ENCODE measurements at regions not wholly inside any gene's neighbourhood (a gene's known extent, or its start where the extent isn't known, plus 50 kb on each side); places are given as distances from the start of the nearest gene placed in this dataset.

- TF ChIP-seq, protein P1, sequence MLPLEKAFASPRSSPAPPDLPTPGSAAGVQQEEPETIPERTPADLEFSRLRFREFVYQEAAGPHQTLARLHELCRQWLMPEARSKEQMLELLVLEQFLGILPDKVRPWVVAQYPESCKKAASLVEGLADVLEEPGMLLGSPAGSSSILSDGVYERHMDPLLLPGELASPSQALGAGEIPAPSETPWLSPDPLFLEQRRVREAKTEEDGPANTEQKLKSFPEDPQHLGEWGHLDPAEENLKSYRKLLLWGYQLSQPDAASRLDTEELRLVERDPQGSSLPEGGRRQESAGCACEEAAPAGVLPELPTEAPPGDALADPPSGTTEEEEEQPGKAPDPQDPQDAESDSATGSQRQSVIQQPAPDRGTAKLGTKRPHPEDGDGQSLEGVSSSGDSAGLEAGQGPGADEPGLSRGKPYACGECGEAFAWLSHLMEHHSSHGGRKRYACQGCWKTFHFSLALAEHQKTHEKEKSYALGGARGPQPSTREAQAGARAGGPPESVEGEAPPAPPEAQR (CRISPR knock-in tag; IDR thresholded peaks at IDR 0.05): no peak
- TF ChIP-seq SP1 (CRISPR knock-in tag; conservative IDR thresholded peaks at IDR 0.05) (no peak), JUN (CRISPR knock-in tag; IDR thresholded peaks at IDR 0.05) (no peak), ATF3 (CRISPR knock-in tag; conservative IDR thresholded peaks at IDR 0.05) (no peak), IRF1 (CRISPR knock-in tag; IDR thresholded peaks at IDR 0.05) (no peak), KAT7 (CRISPR knock-in tag; IDR thresholded peaks at IDR 0.05; ENCODE audit: borderline replicate concordance) (no peak), CBFB (CRISPR knock-in tag; IDR thresholded peaks at IDR 0.05; ENCODE audit: low read depth) (no peak), ZNF232 (CRISPR knock-in tag; IDR thresholded peaks at IDR 0.05) (no peak)
- TF ChIP-seq, protein P2, sequence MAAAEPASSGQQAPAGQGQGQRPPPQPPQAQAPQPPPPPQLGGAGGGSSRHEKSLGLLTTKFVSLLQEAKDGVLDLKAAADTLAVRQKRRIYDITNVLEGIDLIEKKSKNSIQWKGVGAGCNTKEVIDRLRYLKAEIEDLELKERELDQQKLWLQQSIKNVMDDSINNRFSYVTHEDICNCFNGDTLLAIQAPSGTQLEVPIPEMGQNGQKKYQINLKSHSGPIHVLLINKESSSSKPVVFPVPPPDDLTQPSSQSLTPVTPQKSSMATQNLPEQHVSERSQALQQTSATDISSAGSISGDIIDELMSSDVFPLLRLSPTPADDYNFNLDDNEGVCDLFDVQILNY (CRISPR knock-in tag; IDR thresholded peaks at IDR 0.05): no peak
- DNase-seq (ENCODE audit: low spot score): no peak
- Mint-ChIP-seq H3K9me3 (peaks cover 4% of the 10 kb centered on the region; the same call in 1 of the 2 replicates), H3K4me1 (no peaks in the 10 kb centered on the region), H3K27ac (no peak overlapping the region), H3K27me3 (ENCODE audit: low read depth) (no peaks in the 10 kb centered on the region), H3K36me3 (no peaks in the 10 kb centered on the region), H3K4me3 (no peak overlapping the region)
- ChIA-PET CTCF (interaction anchor here (1.0 kb wide), 1 partner anchor 45 kb away, joined by 3 read pairs; no protein-coding TSS in a partner anchor), POLR2A (no interaction called here)
- no peak for ATAC-seq
Measured at GRCh38 chr7:47145982-47146381, 435.9 kb downstream of the TNS3 start.

DNA sequence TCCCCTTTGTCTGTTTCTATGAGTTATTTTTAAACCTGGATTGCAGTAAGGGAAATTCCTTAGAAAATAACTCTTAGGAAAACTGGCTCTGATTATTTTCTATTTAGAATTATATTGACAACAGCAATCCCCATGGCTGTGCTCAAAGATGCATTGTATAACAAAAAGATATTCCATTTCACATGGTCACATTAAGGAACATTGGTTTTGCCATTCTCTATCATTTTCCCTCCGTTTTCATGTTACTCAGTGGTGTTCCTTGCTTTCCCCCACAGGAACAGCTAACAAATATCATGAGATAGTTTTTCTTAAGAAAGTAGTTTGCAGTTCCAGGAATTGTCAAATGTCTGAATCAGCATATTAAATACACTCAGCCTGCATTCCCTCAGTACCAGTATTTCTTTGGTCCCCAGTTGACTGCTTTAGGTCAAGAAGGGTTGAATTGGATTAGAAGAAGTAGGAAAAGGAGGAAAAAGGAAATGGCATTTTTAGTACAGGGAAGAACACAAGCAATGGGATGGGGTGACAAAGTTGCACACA, 436.7 kb downstream of the TNS3 start:
- no peak for DNase-seq (ENCODE audit: low spot score)
- Mint-ChIP-seq H3K27me3 (ENCODE audit: low read depth) (no peaks in the 10 kb centered on the region), H3K27ac (no peak overlapping the region), H3K4me3 (no peak overlapping the region), H3K36me3 (no peaks in the 10 kb centered on the region), H3K4me1 (no peaks in the 10 kb centered on the region), H3K9me3 (no peaks in the 10 kb centered on the region)
- ChIA-PET POLR2A (no interaction called here), CTCF (no interaction called here)
- TF ChIP-seq ZNF121 (CRISPR knock-in tag; IDR thresholded peaks at IDR 0.05): no peak
- TF ChIP-seq MAX (CRISPR knock-in tag; IDR thresholded peaks at IDR 0.05): no peak
- no peak for ATAC-seq

DNA sequence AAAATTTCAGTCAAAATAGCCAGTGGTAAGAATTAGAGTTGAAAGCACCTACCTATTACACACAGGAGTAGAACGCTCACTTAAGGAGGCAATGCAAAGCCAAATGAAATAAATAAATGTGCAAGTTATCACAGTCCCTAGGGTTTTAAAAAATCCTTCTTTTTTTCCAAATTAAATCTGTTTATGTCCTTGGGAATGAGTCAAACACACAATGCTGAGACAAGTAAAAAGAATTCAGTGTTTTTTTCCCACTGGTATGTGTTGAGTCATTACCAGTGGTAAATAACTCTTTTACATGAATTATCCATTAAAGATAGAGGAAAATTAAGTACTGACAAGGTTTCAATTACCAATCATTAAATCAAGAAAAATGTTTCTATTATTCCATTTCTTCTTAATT, 438.6 kb downstream of the TNS3 start:
- DNase-seq (ENCODE audit: low spot score) (no peak), ATAC-seq (no peak)
- no peaks in the 10 kb centered on the region for H3K4me1 Mint-ChIP-seq
- H3K36me3 Mint-ChIP-seq: no peaks in the 10 kb centered on the region
- POLR2A ChIA-PET: no interaction called here
- no peaks in the 10 kb centered on the region for H3K9me3 Mint-ChIP-seq
- TF ChIP-seq TCF7 (CRISPR knock-in tag; IDR thresholded peaks at IDR 0.05; ENCODE audit: low read depth): no peak
- TF ChIP-seq ZNF396 (CRISPR knock-in tag; IDR thresholded peaks at IDR 0.05; ENCODE audit: borderline replicate concordance): no peak
- TF ChIP-seq MYBL2 (CRISPR knock-in tag; IDR thresholded peaks at IDR 0.05): no peak
- no peak for TF ChIP-seq GRHL2 (CRISPR knock-in tag; IDR thresholded peaks at IDR 0.05; ENCODE audit: insufficient replicate concordance, severe bottlenecking)
- TF ChIP-seq TEAD1 (CRISPR knock-in tag; IDR thresholded peaks at IDR 0.05): no peak
- no peak for TF ChIP-seq ZNF512 (CRISPR knock-in tag; IDR thresholded peaks at IDR 0.05; ENCODE audit: borderline replicate concordance)
- no peak for TF ChIP-seq ZMAT4 (CRISPR knock-in tag; IDR thresholded peaks at IDR 0.05)
- no peak overlapping the region for H3K27ac Mint-ChIP-seq
- H3K4me3 Mint-ChIP-seq: no peak overlapping the region
- CTCF ChIA-PET: interaction anchor here (0.5 kb wide), 1 partner anchor 158 kb away, joined by 5 read pairs; no protein-coding TSS in a partner anchor
- no peaks in the 10 kb centered on the region for H3K27me3 Mint-ChIP-seq (ENCODE audit: low read depth)
